ENCODE measurements at regions not wholly inside any gene's neighbourhood (a gene's known extent, or its start where the extent isn't known, plus 50 kb on each side); places are given as distances from the start of the nearest gene placed in this dataset.

DNA sequence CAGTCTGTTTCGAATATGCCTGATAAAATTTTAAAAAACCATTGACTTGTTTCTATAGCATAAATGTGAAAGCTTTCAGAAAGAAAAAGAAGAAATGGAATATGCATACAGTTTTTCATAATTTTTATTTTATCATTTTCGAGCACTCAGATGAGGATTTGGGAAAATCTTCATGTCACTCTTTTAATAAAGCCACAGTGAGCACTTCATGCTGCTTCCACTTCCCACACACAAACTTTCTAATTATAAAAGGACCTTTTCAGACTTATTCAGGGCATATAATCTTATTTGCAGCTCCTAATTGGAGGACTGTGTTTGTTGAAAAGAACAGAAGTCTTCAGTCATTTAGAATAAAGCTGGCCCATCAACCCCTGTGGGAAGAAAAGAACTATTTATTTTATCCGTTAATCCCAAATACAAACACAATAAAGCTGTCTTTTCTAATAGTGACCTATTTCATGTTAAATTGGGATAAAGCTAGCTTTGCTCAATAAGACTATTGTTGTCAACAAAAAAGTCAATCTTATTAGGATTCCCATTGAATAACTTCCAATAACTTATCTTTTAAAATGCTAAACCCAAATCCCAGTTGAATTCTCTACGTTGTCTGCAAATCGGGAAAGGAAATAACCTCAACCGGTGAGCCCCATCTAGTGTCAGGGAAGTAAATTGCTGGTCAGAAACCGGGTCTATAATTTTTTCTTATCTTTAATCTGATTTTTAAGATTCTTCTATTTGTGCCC lies 211.5 kb downstream of the PDGFRA start (continued):
- no peak for TF ChIP-seq ERF (CRISPR knock-in tag; IDR thresholded peaks at IDR 0.05)
- no peak for TF ChIP-seq SNRNP70 (optimal IDR thresholded peaks at IDR 0.05; ENCODE audit: low read depth, low read length)
- TF ChIP-seq GTF2B (IDR thresholded peaks at IDR 0.05; ENCODE audit: extremely low read depth, insufficient read length) = no peak
- TF ChIP-seq, protein P1, sequence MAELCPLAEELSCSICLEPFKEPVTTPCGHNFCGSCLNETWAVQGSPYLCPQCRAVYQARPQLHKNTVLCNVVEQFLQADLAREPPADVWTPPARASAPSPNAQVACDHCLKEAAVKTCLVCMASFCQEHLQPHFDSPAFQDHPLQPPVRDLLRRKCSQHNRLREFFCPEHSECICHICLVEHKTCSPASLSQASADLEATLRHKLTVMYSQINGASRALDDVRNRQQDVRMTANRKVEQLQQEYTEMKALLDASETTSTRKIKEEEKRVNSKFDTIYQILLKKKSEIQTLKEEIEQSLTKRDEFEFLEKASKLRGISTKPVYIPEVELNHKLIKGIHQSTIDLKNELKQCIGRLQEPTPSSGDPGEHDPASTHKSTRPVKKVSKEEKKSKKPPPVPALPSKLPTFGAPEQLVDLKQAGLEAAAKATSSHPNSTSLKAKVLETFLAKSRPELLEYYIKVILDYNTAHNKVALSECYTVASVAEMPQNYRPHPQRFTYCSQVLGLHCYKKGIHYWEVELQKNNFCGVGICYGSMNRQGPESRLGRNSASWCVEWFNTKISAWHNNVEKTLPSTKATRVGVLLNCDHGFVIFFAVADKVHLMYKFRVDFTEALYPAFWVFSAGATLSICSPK (IDR thresholded peaks at IDR 0.05; ENCODE audit: borderline replicate concordance) = no peak
- TF ChIP-seq ADNP (tag; IDR thresholded peaks at IDR 0.05) = peak; percentile 5; the same call in 1 of the 2 replicates

DNA sequence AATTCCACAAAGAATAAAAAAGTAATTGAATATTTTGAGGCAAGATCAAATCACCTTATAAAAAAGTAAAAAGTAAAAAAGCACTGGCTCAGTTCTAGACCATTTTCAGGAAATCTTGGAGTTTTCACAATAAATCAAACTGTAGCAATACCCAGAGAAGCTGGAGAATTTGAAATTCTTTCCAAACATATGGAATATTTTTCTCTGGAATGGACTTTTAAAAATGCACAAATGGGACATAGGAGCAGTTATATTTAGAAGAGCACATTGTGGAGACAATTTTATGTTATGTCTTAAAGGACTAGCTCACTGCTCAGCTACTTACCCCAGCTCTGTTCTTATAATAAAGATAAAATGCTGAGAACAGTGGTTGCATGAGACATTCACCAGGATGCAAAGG lies 211.9 kb upstream of the KIT start:
- POLR2A ChIA-PET = interaction anchor here (0.6 to 0.9 kb wide), 2 partner anchors 11 to 321 kb away, joined by 3 to 4 read pairs; no protein-coding TSS in a partner anchor
- FAIRE-seq (no peak), ATAC-seq (no peak), DNase-seq (ENCODE audit: extremely low read depth in 1 of 4, low spot score in 3 of 4) (no peak)
- H3K4me3 ChIP-seq = no peak overlapping the region
- H3K27me3 ChIP-seq (ENCODE audit: control insufficient read depth in 2 of 2, insufficient read depth in 2 of 2, low read length in 2 of 2) = no peaks in the 10 kb centered on the region
- intact Hi-C loops (cut with micrococcal nuclease) = no loop called here
- no peak overlapping the region for H2AFZ ChIP-seq (ENCODE audit: low read depth, low read length)
- no peaks in the 10 kb centered on the region for H3K36me3 ChIP-seq (ENCODE audit: control insufficient read depth, insufficient read depth, low read length)
- CTCF ChIA-PET (ENCODE audit: low intra/inter-chr PET ratio) = no interaction called here
- no peak overlapping the region for H3K9ac ChIP-seq (ENCODE audit: insufficient read depth in 1 of 2, low read depth in 2 of 2, low read length in 2 of 2)
- H3K4me1 ChIP-seq (replicated peaks in 1 of 2; ENCODE audit: control insufficient read depth in 2 of 2, insufficient read depth in 2 of 2, low read length in 2 of 2) = no peaks in the 10 kb centered on the region
- H3K27ac ChIP-seq (ENCODE audit: extremely low read depth, low read depth, low read length) = no peak overlapping the region
- H3K4me2 ChIP-seq (ENCODE audit: insufficient read depth, low read length) = no peak overlapping the region
- H3K9me1 ChIP-seq (ENCODE audit: control insufficient read depth, insufficient read depth, low read length) = no peaks in the 10 kb centered on the region
- in situ Hi-C loops (cut with MboI) = no loop called here
- no peaks in the 10 kb centered on the region for H3K79me2 ChIP-seq (ENCODE audit: control insufficient read depth, insufficient read depth, low read length)
- H3K9me3 ChIP-seq (replicated peaks; ENCODE audit: control insufficient read depth, insufficient read depth, low read depth, low read length) = no peaks in the 10 kb centered on the region; the same call in 1 of the 2 replicates
- no TSS peak for BruUV-seq (replicated peaks)
- H4K20me1 ChIP-seq (replicated peaks; ENCODE audit: control insufficient read depth, insufficient read depth, low read length) = no peaks in the 10 kb centered on the region
- TF ChIP-seq GTF2E2 (tag; IDR thresholded peaks at IDR 0.05) (no peak), SMARCB1 (IDR thresholded peaks at IDR 0.05; ENCODE audit: insufficient read length, low read depth) (no peak), KDM5B (IDR thresholded peaks at IDR 0.05; ENCODE audit: insufficient replicate concordance, low read depth, low read length) (no peak), MIER1 (IDR thresholded peaks at IDR 0.05; ENCODE audit: low read depth) (no peak), GTF3C2 (IDR thresholded peaks at IDR 0.05; ENCODE audit: borderline replicate concordance, extremely low read depth, insufficient read length) (no peak), PML (IDR thresholded peaks at IDR 0.05; ENCODE audit: low read length) (no peak), SIN3B (IDR thresholded peaks at IDR 0.05; ENCODE audit: low read depth) (no peak)
- TF ChIP-seq, protein P2, sequence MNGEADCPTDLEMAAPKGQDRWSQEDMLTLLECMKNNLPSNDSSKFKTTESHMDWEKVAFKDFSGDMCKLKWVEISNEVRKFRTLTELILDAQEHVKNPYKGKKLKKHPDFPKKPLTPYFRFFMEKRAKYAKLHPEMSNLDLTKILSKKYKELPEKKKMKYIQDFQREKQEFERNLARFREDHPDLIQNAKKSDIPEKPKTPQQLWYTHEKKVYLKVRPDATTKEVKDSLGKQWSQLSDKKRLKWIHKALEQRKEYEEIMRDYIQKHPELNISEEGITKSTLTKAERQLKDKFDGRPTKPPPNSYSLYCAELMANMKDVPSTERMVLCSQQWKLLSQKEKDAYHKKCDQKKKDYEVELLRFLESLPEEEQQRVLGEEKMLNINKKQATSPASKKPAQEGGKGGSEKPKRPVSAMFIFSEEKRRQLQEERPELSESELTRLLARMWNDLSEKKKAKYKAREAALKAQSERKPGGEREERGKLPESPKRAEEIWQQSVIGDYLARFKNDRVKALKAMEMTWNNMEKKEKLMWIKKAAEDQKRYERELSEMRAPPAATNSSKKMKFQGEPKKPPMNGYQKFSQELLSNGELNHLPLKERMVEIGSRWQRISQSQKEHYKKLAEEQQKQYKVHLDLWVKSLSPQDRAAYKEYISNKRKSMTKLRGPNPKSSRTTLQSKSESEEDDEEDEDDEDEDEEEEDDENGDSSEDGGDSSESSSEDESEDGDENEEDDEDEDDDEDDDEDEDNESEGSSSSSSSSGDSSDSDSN (IDR thresholded peaks at IDR 0.05; ENCODE audit: borderline replicate concordance in 1 of 2, low read depth in 2 of 2, low read length in 2 of 2) = no peak
